ENCODE measurements at regions not wholly inside any gene's neighbourhood (a gene's known extent, or its start where the extent isn't known, plus 50 kb on each side); places are given as distances from the start of the nearest gene placed in this dataset.
"Not testable (repeated sequence)": the region's sequence is repeated elsewhere in the genome, so short reads cannot be mapped to it uniquely, and the experiment has no call there.

DNA sequence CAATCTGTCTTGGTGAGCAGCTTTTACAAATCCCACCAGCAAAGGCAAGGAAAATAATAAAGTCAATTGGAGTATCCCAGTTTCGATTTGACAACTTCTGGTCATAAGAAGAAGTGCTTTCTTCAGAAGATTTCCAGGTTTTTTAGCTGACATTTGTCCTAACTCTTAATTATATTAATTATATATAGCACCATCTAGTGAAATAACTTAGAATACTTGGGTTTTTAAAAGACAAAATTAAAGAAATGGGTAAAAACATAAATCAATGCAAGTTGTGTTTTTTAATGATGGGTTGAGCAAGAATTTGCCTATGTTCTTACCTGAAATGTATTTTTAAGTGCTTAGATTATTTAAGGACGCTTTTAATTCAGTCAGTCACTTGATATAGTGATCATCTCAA is 421.8 kb downstream of the ACTL7B start:
- no peak for DNase-seq (ENCODE audit: low read depth in 4 of 4, low spot score in 2 of 4)

DNA sequence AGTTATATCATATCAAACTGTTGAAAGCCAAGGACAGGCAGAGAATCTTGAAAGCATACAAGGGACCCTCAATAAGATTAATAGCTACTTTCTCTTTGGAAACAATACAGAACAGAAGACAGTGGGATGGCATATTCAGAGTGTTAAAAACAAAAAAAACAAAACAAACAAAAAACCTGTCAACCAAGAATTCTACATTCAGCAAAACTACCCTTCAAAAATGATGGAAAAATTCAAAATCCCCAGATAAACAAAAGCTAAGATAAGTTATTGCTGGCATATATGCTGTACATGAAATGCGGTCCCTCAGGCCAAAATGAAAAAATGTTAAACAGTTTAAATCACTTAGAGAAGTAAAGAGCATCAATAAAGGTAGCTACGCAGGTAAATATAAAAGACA is 425.1 kb downstream of the ACTL7B start:
- DNase-seq (ENCODE audit: low read depth in 4 of 4, low spot score in 2 of 4) = no peak

DNA sequence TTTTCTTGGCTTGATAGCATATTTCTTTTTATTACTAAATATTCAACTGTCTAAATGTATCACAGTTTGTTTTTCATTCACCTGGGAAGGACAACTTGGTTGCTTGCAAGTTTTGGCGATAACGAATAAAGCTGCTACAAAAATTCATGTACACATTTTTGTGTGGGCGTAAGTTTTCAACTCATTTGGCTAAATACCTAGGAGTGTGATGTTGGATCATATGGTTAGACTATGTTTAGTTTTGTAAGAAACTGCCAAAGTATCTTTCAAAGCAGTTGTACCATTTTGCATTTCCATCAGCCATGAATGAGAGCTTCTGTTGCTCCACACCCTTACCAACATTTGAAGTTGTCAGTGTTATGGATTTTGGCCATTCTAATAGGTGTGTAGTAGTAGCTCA is 428.0 kb downstream of the ACTL7B start:
- DNase-seq (ENCODE audit: low read depth in 4 of 4, low spot score in 2 of 4) = no peak

DNA sequence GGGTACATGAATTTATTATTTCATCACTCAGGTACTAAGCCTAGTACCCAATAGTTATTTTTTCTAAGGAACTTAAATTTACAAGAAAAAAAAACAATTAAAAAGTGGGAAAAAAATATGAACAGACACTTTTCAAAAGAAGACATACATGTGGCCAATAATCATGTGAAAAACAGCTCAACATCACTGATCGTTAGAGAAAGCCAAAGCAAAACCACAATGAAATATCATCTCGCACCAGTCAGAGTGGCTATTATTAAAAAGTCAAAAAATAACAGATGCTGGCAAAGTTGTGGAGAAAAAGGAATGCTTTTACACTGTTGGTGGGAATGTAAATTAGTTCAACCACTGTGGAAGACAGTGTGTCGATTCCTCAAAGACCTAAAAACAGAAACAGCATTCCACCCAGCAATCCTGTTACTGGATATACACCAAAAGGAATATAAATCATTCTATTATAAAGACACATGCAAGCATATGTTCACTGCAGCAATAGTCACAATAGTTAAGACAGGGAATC is 429.3 kb downstream of the ACTL7B start:
- DNase-seq (ENCODE audit: low read depth in 4 of 4, low spot score in 2 of 4) = not testable (repeated sequence)

DNA sequence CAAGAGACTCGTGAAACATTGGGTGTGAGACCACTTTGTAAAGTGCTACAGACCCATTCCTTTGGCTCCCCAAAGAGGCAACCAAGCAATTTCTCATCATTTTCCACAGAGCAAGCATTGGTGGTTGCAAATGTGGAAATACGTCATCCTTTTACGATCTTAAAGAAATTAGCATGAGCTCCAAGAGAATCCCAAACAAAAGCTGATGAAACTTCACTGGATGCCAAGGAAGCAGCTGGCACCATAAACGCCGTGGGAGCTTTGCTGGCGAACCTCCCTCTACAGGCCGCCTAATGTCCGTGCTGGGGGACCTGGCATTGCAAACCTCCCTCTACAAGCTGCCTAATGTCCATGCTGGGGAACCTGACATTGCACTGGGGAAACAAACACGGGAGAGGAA is 432.4 kb downstream of the ACTL7B start:
- DNase-seq (ENCODE audit: low read depth in 4 of 4, low spot score in 2 of 4) = no peak

DNA sequence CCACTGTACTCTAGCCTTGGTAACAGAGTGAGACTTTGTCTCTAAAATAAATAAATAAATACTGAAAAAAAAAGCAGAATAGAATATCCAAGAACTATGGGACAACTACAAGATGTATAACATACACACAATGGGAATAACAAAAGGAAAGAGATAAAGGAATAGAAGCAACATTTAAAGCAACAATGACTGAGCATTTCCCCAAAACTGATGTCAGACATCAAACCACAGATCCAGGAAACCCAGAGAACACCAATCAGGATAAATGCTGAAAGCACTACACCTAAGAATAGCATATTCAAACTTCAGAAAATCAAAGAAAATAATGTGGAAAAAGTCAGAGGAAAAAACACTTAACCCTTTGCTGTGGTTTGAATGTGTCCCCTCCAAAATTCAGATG is 436.4 kb downstream of the ACTL7B start:
- no peak for DNase-seq (ENCODE audit: low read depth in 4 of 4, low spot score in 2 of 4)

DNA sequence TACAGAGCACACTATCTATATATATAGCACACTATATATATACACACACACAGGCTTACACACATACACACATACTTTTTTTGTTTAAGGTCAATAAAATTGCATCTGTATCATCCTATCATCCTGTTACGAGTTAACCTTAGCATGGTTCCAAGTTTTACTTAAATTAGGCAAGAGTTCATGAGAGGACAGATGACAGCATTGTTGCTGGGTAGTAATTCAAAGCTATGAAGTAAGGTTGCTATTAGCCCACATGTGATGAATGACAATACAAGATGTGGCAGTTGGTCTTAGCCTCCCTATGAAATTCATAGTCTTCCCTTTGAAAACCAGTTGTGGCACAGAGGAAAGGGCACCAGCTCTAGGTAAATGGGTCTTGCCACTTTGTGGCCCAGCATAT is 438.1 kb downstream of the ACTL7B start:
- DNase-seq (ENCODE audit: low read depth in 4 of 4, low spot score in 2 of 4) = no peak

DNA sequence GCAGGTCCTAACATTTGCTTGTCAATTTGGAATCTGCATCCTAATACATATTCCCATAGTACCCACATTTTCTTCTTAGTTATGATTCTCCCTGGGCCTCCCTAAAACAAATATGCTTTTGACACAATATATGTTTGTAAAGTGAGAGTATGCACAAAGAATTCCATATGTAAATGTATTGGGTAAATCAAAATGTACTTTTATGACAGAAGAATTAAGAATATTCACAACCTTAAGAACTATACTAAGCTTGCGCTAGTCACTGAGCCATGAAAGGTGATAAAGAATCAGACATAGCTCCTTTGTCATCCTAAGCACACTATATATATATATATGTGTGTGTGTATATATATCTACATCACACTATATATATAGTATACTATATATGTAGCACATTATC is 438.5 kb downstream of the ACTL7B start:
- DNase-seq (ENCODE audit: low read depth in 4 of 4, low spot score in 2 of 4) = no peak

DNA sequence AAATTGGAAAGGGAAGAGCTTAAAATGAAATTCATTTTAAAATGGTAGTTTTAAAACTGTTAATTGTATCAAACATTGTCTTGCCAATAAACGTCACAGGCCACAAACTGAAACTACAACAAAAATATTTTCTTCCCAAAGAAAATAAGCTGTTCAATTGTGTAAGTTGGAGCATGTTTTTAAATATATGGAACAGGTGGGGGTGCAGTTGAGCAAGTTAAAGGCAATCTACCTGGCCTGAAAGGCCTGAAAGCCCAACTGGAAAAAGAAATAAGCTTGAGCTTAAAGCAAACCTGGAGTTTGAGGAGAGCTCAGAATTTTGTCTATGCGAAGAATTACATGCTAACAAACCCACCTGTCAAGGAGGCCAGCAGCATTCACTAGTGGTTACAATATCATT is 439.5 kb downstream of the ACTL7B start:
- no peak for DNase-seq (ENCODE audit: low read depth in 4 of 4, low spot score in 2 of 4)

DNA sequence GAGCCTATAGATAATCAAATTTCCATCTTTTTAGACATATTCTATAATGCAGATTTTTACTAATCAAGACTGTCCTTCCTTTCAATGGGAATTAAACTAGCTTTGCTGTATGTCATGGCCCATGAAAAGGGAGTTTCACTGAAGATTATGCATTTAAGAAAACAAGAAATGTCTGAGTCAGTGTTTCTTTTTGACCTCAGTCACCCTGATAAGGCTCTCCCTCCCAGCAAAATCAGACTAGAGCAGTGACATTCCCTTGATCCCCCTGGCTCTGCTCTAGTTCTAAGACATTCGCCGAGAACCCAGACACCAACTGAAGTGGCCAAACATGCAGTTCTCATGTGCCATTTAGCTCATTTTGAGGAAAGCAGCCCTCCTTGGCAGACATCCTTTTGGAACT is 442.0 kb downstream of the ACTL7B start:
- no peak for DNase-seq (ENCODE audit: low read depth in 4 of 4, low spot score in 2 of 4)

DNA sequence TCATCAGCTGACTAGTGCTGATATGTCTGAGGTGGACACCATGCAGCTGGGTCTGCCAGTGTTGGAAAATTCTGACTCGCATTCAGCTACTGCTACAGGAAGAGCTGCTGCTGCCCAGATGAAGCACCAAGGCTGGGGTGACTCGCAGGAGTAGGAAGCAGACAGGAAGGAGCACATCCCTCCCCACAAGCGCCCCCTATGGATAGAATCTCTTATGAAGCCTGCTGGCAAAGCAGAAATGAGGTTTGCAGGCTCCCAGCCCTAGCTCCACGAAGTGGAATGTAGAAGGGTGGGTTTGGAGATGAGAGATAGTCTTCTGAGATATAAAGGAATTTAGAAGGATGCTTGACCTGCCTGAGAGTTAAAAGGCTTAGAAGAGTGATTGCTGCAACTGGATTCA is 443.0 kb downstream of the ACTL7B start:
- no peak for DNase-seq (ENCODE audit: low read depth in 4 of 4, low spot score in 2 of 4)

DNA sequence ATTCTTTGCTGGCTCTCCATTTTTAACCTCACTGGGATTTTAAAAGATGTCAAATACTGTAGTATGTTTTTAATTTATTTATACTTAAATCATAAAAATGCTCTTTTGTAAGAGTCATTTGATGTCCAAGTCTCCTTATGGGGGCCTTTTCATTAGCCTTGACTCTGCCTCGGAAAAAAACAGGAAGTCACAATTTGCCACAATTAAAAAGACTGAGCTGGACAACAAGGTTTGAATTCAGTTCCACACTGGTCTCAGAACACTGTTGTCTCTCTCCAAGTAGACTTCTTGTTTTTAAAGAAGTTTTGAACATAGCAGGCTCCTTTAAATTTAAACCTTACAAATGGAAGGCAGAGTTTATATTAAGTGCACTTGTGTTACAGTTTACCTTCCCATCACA is 444.2 kb downstream of the ACTL7B start:
- no peak for DNase-seq (ENCODE audit: low read depth in 4 of 4, low spot score in 2 of 4)

DNA sequence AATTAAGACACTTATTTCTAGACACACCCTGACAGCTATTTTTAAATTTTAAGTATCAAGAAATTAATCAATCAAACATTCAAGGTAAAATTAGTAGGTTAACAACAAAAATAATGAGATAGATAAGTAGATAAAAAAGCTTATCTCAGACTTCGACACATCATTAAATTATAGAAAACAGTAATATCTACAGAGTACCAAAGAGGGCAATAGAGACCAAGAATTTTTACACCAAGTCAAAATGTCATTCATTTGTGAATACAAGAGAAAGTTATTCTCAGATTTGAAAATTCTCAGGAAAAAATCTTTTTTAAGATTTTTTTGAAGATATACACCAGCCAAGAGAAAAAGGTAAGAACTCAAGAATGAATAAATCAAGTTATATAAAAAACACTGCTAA is 445.6 kb downstream of the ACTL7B start:
- no peak for DNase-seq (ENCODE audit: low read depth in 4 of 4, low spot score in 2 of 4)

DNA sequence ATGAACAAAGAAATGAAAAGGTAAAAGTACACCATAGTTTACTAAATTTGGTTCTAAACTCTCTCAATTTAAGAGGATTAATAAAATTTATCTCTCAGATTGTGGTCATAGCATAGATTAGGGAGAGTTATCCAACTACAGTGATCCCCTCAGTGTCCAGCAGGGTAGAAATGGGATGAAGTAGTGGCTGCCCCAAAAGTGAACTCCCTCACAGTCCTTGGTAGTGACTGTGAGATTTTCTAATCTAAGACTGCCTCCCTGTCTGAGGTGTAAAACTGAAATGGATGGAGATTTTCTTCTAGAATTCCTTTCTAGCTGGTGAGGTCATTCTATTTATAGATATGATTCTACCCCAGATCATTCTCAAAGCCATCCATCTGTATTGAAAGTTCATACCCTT is 455.5 kb downstream of the ACTL7B start:
- DNase-seq (ENCODE audit: low read depth in 4 of 4, low spot score in 2 of 4) = no peak

DNA sequence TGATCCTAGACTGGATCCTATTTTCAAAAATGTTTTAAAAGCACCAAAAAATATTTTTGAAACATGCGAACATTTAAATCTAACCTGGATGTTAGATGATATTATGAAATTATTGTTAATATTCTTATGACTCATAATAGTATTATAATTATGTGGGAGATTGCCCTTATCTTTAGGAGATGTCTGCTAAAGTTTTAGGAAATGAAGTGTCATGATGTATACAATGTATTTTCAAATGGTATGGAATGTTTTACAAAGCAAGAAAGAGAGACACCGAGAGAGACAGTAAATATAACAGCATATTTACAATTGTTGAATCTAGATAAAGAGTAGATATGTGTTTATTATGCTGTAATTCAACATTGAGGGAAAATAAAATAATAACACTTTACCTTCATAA is 455.9 kb downstream of the ACTL7B start:
- DNase-seq (ENCODE audit: low read depth in 4 of 4, low spot score in 2 of 4) = no peak

DNA sequence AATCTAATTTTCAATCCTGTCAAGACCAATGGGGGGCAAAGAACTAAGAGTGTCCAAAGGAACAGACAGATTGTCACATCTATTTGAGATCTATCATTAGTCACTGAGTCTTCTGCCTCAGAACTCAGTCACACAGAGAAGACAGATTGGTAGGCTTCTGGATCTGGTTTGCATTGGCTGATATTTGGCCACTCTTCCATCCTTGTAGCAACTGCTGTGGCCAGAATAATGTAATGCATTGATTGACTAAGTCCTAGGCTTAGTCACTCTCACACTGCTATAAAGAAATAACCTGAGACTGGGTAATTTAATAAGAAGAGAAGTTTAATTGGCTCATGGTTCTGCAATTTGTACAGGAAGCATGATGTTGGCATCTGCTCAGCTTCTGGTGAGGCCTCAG is 458.5 kb downstream of the ACTL7B start:
- no peak for DNase-seq (ENCODE audit: low read depth in 4 of 4, low spot score in 2 of 4)

DNA sequence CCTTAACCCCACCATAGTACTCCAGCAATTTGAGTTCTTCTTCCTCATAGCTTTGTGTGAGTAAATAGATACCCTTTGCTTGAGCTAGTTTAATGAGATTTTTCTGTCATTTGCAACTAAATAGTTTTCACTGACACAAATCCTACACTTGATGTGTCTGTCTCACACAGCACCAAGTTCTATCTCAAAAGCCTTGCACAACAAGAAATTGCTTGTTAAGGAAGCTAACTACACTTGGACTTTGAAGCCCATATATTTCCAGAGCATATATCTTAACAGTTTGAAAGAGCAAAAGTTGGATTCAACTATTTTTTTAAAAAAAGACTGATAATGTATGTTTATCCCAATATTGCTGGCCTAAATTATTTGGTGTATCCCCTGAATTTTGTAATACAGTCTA is 459.2 kb downstream of the ACTL7B start:
- DNase-seq (ENCODE audit: low read depth in 4 of 4, low spot score in 2 of 4) = no peak

DNA sequence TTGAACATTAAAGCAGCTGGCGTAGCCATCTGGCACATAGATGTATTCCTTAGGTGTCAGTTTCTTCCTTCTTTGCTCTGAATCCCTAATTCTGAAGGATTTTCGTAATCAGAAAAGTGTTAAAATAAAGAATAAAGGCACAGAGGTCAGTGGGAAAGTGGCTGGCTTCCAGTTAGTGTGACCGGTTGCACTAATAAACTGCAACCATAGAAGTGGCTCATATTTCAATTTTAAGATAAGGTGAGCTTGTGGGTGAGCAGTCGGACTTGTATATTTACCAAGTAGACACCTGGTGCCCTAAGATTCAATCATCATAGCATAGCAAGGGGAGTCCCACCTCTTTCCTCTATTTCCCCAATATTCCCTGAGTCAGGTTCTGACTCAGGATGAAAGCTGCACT is 459.6 kb downstream of the ACTL7B start:
- no peak for DNase-seq (ENCODE audit: low read depth in 4 of 4, low spot score in 2 of 4)

DNA sequence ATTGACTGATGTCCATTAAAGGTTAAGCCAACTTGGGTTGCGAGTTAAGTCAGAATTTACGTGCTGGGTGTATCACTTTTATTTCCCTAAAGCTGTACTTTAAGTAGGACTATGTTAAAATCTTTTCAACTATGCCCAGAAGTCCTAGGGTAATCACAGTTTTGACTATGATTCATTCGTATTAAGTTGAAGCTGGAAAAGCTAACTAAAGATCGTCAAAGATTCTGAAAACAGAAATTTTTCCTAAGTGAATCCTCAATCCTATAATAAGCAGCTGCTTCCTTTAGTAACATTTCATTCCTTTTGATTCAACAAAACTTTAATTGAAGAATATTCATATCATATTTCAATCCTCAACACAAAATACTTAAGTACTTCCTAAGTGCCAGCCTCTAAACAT is 460.4 kb downstream of the ACTL7B start:
- no peak for DNase-seq (ENCODE audit: low read depth in 4 of 4, low spot score in 2 of 4)

DNA sequence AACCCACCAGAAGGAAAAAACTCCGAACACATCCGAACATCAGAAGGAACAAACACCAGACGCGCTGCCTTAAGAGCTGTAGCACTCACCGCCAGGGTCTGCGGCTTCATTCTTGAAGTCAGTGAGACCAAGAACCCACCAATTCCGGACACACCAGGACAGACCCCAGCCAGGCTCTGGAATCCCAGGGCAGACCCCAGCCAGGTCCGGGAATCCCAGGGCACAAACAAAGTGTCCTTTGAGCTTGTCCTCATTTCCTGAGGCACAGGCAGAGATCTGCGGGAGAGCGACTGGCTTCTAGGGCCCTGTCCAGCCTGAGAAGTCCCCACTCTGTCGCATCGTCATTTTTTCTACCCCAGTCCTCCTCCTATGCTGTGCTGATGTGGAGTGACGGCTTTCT is 461.1 kb downstream of the ACTL7B start:
- no peak for DNase-seq (ENCODE audit: low read depth in 4 of 4, low spot score in 2 of 4)

DNA sequence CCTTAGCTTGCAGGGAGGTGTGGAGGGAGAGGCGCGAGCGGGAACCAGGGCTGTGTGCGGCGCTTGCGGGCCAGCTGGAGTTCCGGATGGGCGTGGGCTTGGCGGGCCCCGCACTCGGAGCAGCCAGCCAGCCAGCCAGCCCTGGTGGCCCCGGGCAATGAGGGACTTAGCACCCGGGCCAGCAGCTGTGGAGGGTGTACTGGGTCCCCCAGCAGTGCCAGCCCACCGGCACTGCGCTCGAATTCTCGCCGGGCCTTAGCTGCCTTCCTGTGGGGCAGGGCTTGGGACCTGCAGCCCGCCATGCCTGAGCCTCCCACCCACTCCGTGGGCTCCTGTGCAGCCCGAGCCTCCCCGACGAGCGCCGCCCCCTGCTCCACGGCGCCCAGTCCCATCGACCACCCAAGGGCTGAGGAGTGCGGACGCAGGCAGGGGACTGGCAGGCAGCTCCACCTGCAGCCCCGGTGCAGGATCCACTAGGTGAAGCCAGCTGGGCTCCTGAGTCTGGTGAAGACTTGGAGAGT is 462.2 kb downstream of the ACTL7B start:
- not testable (repeated sequence) for DNase-seq (ENCODE audit: low read depth in 4 of 4, low spot score in 2 of 4)

DNA sequence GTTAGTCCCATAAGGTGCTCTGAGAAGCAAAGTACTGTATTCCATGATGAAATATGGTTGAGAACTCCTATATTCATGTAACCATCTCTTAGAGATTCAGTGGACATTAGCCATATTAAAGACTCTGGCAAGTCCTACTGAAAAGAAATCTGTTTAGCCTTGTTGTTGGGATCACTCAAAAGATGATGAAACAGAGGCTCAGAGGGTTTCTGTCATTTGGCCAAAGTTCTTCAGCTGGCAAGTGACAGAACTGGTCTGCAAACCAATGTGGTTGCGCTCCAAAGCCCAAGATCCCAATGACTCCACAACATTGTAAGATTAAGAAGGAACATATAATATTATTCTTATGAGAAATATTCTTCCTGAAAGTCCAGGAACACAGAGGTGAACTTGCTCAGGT is 462.9 kb downstream of the ACTL7B start:
- DNase-seq (ENCODE audit: low read depth in 4 of 4, low spot score in 2 of 4) = no peak

DNA sequence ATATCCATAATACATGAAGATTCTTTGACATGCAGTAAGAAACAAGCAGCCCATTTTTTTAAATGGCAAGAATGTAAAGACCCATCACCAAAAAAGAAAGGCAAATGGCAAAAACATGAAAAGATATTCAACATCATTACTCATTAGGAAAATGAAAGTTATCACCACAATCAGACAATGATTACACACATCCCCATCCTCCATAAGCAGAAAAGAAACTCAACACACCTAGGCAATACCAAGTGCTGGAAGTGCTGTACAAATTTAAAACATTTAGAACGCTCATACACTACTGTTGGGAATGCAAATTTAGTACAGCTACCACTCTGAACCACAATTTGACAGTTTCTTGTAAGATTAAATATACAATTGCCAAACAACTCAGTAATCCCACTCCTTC is 466.7 kb downstream of the ACTL7B start:
- no peak for DNase-seq (ENCODE audit: low read depth in 4 of 4, low spot score in 2 of 4)

Measured in left renal cortex interstitium (tissue), 4 donors.